GM13977 (cell line): ENCODE measurements at regions not wholly inside any gene's neighbourhood (a gene's known extent, or its start where the extent isn't known, plus 50 kb on each side); places are given as distances from the start of the nearest gene placed in this dataset.

ENCODE experiments used
- DNase-seq: peaks from one replicate; pipeline ENCODE4 v3.0.0; 2012; ENCODE audit warnings: low spot score
- in situ Hi-C: fragments of 300-500 bp; cut with MboI; formaldehyde crosslinking; loops from one replicate; pipeline ENCODE4 v1.12.0; 2022; ENCODE audit warnings: low sequenced_read_pairs, low pct_unique_long_range_greater_than_20kb, mixed read lengths, inconsistent platforms; ENCODE audit not compliant: unreplicated experiment
- TF ChIP-seq, protein P1 (sequence below): IDR thresholded peaks from 2 replicates; pipeline ENCODE4 v1.5.1; 2012; ENCODE audit warnings: mild to moderate bottlenecking, control low read depth; ENCODE audit not compliant: insufficient read depth; ENCODE audit errors: extremely low read depth, missing control alignments

DNA sequence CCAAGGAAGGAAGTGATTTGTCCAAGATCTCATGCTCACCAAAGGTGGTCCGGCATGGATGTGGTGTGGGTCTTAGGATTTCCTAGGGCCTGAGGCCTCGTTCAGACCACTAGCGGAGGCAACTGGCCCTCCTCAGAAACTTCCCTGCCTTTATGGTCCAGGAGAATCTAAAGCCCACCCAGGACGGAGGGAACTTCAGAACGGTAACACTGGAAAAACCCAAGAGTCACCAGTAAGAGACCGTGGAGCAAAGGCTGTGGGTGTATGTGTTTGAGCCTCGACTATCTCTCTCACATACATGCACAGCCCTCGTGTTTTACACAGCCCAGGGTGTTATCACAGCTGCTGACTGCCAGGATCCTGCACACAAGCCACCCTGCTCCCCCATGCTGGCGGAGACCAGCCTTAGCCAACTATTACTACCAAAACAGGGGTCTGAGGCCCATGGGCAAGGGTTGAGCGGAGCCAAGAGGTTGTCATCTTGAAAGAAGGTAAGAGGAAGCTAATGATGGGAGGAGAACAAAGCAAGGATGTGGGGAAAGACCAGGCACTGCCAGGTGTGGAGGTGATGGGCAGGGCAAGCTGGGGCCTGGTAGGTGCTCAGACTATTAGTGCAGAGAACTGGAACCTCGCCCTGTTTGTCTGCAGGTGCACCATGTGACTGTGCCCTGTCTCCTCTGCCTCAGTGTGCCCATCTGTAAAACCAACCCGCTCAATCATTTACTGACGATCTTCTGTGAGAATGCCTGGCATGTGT, 170.2 kb upstream of the ZMIZ1 start:
- no peak for DNase-seq
- in situ Hi-C loops: no loop called here
- TF ChIP-seq, protein P1, sequence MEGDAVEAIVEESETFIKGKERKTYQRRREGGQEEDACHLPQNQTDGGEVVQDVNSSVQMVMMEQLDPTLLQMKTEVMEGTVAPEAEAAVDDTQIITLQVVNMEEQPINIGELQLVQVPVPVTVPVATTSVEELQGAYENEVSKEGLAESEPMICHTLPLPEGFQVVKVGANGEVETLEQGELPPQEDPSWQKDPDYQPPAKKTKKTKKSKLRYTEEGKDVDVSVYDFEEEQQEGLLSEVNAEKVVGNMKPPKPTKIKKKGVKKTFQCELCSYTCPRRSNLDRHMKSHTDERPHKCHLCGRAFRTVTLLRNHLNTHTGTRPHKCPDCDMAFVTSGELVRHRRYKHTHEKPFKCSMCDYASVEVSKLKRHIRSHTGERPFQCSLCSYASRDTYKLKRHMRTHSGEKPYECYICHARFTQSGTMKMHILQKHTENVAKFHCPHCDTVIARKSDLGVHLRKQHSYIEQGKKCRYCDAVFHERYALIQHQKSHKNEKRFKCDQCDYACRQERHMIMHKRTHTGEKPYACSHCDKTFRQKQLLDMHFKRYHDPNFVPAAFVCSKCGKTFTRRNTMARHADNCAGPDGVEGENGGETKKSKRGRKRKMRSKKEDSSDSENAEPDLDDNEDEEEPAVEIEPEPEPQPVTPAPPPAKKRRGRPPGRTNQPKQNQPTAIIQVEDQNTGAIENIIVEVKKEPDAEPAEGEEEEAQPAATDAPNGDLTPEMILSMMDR: no peak

DNA sequence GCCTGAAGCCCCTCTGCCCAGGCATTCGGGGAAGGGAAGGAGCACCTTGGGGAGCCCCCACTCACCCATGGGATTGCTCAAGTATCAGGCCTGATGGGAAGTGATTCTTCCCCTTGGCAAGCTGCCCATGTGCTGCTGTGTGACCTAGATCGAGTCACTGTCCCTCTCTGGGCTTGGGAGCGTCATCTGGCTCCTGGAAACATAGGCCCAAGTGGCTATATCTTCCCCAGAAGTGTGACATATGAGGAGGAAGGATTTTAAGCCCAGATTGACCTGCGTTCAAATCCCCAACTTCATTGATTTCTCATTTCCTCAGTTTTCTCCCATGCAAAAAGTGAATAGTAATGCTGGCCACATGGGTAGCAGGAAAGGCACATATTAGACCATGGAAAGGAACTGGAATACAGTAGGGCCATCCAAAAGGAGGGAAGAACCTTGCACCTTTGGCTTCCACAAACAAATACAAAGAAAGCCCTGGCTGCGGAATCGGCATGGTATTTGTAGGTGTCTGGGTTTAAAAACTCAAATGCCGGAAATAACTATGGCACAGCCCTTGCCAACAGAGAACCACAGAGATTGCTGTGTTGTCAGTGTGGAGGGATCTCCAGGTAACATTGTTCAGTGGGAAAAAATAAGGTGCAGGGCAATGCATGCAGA, 169.5 kb upstream of the ZMIZ1 start:
- in situ Hi-C loops: no loop called here
- DNase-seq: no peak
- TF ChIP-seq, protein P1: no peak

DNA sequence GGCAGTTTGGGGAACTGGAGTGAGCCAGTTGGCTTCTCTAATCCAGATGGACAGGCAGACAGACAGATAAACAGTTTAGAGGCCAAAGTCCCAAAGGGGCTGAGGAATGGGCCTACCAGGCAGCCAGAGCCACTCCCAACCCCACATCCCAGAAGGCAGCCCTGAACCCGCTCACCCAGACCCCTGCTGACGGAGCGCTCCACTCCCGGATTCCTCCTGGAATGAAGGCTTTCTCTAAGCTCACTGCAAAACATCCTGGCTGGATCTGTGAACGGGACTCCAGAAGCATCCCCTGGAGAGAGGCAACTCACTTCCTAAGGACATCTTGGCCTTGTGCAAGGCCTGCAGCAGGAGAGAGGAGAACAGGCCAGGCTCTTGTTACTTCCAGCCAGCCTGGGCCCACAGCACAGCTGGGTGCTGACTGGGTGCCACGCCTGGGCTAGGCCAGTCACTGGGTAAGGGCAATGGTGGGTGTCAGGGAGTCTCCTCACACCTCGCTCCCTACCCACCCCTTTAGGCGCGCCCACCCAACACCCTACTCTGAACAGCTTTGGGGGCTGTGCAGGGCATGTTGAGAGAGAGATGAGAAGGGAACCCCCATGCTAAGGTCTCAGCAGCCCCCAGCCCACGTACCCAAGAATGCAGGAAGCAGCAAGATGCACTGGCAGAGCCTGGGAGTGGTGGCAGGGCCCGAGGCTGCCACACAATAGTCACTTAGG, 168.6 kb upstream of the ZMIZ1 start:
- TF ChIP-seq, protein P1: no peak
- in situ Hi-C loops: no loop called here
- DNase-seq: no peak

DNA sequence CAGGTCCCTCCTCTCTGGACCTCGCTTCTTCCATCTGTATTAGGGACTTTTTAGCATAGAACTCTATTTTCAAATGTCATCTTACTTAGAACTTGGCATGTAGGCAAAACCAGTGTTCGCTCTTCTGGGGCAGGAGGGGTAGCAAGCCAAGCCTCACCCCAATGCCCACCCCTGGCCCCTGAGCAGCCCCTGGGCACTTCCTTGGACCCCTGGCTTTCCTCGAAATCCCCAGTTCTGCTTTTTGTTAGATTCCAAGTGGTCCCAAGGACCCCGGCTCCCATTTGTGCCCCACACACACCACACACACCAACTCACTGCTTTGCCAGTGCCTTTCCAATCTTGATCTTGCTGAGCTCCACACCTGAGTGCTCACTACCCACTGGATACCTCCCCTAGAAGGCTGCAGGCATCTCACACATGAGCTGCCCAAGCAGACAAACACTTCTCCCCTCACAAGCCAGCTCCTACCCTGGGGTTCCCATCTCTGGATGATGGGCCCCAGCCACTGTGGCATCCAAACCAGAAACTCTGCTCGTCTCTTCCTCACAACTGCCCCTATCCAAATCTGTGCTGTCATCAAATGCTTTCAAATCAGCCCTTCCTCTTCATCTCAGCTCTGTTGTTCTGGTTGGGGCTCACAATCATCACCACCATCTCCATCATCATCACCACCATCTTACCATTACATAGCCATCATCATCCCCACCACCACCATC, 167.9 kb upstream of the ZMIZ1 start:
- TF ChIP-seq, protein P1: no peak
- in situ Hi-C loops: no loop called here
- DNase-seq: no peak

DNA sequence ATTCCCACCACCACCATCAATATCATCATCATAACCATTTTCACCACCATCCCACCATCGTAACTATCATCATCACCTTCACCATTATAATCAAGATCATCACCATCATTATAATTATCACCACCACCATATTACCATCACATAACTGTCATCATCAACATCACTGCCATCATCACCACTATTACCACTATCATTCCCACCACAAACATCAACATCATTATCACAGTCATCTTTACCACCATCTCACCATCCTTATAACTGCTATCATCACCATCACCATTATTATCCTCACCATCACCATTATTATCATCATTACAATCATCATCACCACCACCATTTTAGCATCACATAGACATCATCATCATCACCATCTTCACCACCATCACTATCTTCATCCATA, 167.1 kb upstream of the ZMIZ1 start:
- TF ChIP-seq, protein P1: no peak
- in situ Hi-C loops: no loop called here
- no peak for DNase-seq

DNA sequence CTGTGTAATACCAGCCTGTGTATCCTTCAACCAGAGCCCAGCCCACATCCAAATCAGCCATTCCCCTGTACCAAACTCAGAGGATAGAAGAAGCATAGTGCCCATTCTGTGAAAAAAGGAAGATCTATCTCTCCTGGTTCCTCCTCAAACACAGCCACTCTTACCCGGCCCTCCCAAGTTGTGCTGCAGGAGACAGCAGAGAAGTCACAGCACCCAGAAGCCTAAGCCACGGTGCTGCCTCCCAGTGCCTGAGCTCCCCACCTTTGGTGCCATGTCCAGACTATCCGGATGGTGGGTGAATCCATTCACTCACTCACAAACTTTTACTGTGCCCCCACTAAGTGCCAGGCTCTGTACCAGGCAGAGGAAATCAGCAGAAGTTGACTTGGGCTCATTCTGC, 166.0 kb upstream of the ZMIZ1 start:
- in situ Hi-C loops: no loop called here
- no peak for DNase-seq
- TF ChIP-seq, protein P1: no peak
